Dendritic cell treated with granulocyte-macrophage colony-stimulating factor and Interleukin-4, amounts not matched to agents 40 ng/mL and 50 ng/mL, for 4 days (primary cell): ENCODE measurements at regions not wholly inside any gene's neighbourhood (a gene's known extent, or its start where the extent isn't known, plus 50 kb on each side); places are given as distances from the start of the nearest gene placed in this dataset.

ENCODE experiments used
- H3K27ac Mint-ChIP-seq: one replicate; pipeline ENCODE4 v1.8.0; 2022; ENCODE audit warnings: mild to moderate bottlenecking, mixed read lengths
- H3K27me3 Mint-ChIP-seq: one replicate; pipeline ENCODE4 v1.8.0; 2022; ENCODE audit warnings: mild to moderate bottlenecking, mixed read lengths
- H3K36me3 Mint-ChIP-seq: one replicate; pipeline ENCODE4 v1.8.0; 2022; ENCODE audit warnings: low read depth, mixed read lengths
- H3K4me1 Mint-ChIP-seq: one replicate; pipeline ENCODE4 v1.8.0; 2022; ENCODE audit warnings: low read depth, mixed read lengths
- H3K4me3 Mint-ChIP-seq: one replicate; pipeline ENCODE4 v1.8.0; 2022; ENCODE audit warnings: mild to moderate bottlenecking, moderate library complexity, mixed read lengths
- H3K9me3 Mint-ChIP-seq: one replicate; pipeline ENCODE4 v1.8.0; 2022; ENCODE audit warnings: mixed read lengths
- intact Hi-C: fragments of 100-400 bp; cut with micrococcal nuclease; formaldehyde crosslinking; loops from one replicate; pipeline ENCODE4 v1.15.0; 2022

DNA sequence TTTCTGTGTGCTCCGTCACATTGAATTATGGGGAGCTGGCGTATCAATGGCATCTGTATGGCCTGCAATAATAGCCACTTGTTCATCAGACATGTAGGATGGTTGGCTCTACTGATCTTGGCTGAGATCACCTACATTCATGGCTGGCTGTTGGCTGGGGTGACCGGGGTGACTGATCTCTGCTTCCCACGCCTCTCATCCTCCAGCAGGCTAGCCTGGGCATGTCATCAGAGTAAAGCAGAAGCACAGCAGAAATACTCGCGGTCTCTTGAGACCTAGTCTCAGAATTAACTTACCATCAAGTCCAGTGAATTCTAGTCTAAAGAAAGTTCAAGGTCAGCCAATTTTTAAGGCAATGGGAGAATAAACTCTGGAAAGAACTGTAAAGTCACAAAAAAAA lies 257.7 kb upstream of the GLI3 start:
- peaks cover 19% of the 10 kb centered on the region for H3K27me3 Mint-ChIP-seq
- H3K27ac Mint-ChIP-seq: no peak overlapping the region
- H3K9me3 Mint-ChIP-seq: no peaks in the 10 kb centered on the region
- no peaks in the 10 kb centered on the region for H3K36me3 Mint-ChIP-seq
- no peak overlapping the region for H3K4me3 Mint-ChIP-seq
- H3K4me1 Mint-ChIP-seq: no peaks in the 10 kb centered on the region
- intact Hi-C loops: no loop called here

- intact Hi-C loops: no loop called here
- Mint-ChIP-seq H3K9me3 (no peaks in the 10 kb centered on the region), H3K4me3 (no peak overlapping the region), H3K27me3 (peaks cover 19% of the 10 kb centered on the region), H3K36me3 (no peaks in the 10 kb centered on the region), H3K4me1 (no peaks in the 10 kb centered on the region), H3K27ac (no peak overlapping the region)
These were observed 257.2 kb upstream of the GLI3 start for GRCh38 chr7:42494199-42494710.

DNA sequence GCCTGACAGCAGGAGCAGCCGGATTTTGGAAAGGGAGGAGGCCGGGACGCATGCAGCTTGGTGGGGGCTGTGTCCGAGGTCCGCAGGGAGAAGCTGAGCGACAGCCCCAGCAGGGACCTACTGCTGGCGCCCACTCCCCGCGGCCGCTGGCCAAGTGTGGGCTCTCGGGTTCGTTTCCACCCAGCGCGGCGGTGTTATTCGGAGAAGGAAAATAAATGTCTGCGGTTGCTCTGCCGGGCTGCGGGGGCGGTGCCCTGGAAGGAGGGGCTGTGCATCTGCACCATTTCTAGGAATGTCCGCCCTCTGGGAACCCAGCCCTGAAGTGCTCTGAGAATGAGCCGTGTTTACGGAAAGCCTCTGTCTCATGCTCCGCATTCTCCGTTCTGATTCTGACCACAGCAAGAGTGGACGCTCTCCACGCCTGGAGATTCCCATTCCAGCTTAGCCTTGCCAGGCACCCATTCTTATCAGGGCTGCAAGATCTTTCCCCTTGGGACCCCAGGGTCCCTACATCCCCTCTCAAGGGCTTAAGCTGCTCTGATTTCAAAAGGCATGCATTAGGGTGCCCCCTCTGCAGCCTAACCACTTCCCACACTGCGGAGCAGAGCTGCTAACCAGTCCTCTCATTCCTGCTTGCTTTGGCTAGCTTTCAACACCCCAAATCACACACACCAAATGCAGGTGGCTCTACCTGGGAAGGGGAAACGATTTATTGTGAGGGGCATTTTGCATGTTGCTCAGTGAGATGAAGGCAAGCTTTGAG lies 256.6 kb upstream of the GLI3 start:
- Mint-ChIP-seq H3K27me3 (peaks cover 19% of the 10 kb centered on the region), H3K27ac (no peak overlapping the region), H3K36me3 (no peaks in the 10 kb centered on the region), H3K4me3 (no peak overlapping the region), H3K4me1 (no peaks in the 10 kb centered on the region), H3K9me3 (no peaks in the 10 kb centered on the region)
- intact Hi-C loops: no loop called here

DNA sequence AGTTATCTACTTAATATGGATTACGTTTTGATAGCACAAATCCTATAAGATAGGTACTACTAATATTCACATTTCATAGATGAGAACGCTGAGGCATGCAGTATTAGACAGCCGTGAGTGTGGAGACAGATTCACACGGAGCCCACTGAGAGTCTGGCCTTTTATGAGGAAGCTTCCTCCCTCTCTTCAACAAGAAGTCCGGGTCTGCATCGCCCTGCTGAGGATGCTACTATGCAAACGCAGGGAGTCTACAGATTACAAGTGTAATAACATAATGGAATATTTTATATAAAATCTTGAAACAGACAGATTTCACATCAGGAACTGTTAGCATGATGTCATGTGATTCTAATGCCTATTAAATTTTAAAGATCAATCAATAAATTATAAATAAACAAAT lies 255.9 kb upstream of the GLI3 start:
- H3K27me3 Mint-ChIP-seq: peaks cover 19% of the 10 kb centered on the region

GRCh38 chr7:42491106-42491505 lies 254.1 kb upstream of the GLI3 start:
- Mint-ChIP-seq H3K27ac (no peak overlapping the region), H3K4me3 (no peak overlapping the region), H3K27me3 (peaks cover 19% of the 10 kb centered on the region), H3K9me3 (no peaks in the 10 kb centered on the region), H3K36me3 (no peaks in the 10 kb centered on the region), H3K4me1 (no peaks in the 10 kb centered on the region)
- intact Hi-C loops: no loop called here

More for the DNA sequence above, 255.9 kb upstream of the GLI3 start:
- Mint-ChIP-seq H3K27ac (no peak overlapping the region), H3K4me1 (no peaks in the 10 kb centered on the region), H3K4me3 (no peak overlapping the region), H3K9me3 (no peaks in the 10 kb centered on the region), H3K36me3 (no peaks in the 10 kb centered on the region)
- intact Hi-C loops: no loop called here

DNA sequence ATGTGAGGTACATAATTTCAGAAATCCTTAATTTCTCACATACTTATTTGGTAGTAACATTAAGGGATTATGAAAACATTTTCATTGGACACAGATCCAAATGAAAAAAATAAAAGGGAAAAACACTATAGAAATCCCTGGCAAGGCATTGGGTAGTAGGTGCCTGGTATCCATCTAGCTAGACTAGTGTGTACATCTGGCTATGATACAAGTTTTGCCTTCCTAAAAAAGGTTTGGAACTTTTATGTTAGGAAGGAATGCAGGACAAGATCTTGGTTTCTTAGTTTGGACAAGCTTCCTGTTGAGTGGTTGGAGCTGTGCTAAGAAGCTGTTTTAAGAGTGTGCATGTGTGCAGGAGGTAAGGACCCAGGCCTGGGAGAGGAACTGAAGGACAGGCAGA lies 252.3 kb upstream of the GLI3 start:
- H3K27ac Mint-ChIP-seq: no peak overlapping the region
- H3K4me3 Mint-ChIP-seq: no peak overlapping the region
- H3K9me3 Mint-ChIP-seq: no peaks in the 10 kb centered on the region
- peaks cover 12% of the 10 kb centered on the region for H3K27me3 Mint-ChIP-seq
- H3K4me1 Mint-ChIP-seq: no peaks in the 10 kb centered on the region
- H3K36me3 Mint-ChIP-seq: no peaks in the 10 kb centered on the region
- intact Hi-C loops: no loop called here

GRCh38 chr7:42485301-42485766 lies 248.3 kb upstream of the GLI3 start:
- Mint-ChIP-seq H3K36me3 (no peaks in the 10 kb centered on the region), H3K27ac (no peak overlapping the region), H3K9me3 (no peaks in the 10 kb centered on the region), H3K4me1 (no peaks in the 10 kb centered on the region), H3K27me3 (no peaks in the 10 kb centered on the region), H3K4me3 (no peak overlapping the region)
- intact Hi-C loops: no loop called here

- intact Hi-C loops: no loop called here
- Mint-ChIP-seq H3K4me1 (no peaks in the 10 kb centered on the region), H3K4me3 (no peak overlapping the region), H3K9me3 (no peaks in the 10 kb centered on the region), H3K27ac (no peak overlapping the region), H3K27me3 (no peaks in the 10 kb centered on the region), H3K36me3 (no peaks in the 10 kb centered on the region)
These were observed 246.9 kb upstream of the GLI3 start for GRCh38 chr7:42483886-42484285.

DNA sequence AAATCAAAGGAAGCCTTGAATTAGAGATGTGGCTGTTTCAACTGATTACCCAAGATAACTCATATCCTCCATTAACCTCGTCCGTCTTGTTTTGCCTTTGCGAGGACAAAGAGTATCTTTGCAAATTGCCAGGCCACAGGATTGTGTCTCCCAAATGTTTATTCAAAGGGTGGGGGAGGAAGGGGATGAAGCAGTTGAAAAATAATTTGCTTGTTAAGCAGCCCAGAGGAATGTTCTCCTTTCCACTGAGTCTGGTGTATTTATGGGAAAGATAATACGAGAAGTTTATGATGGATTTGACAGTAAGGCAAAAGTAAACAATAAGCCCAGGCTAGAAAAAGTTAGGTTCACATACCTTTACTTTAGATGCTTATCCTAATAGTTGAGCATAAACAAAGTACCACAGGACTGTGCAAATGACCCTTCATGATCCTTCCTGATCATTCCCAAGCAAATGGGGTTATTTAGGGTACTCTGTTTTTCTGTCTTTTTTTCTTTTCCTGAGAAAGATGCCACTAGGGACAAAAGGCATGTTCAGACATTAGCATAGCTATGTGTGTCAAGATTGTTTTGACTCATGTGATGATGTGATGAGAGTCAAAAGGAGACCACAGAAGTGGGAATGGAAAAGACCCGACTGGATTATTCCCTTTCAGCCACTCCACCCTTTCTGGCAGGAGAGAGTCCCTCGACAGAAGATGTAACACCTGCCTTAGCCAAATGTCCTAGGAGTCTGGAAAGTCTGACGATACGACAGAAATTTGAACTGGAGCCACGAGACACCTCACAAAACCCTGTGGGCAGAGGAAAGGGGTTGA lies 243.0 kb upstream of the GLI3 start:
- H3K27ac Mint-ChIP-seq: no peak overlapping the region
- H3K9me3 Mint-ChIP-seq: peaks cover 9% of the 10 kb centered on the region
- intact Hi-C loops: no loop called here

GRCh38 chr7:42479452-42479815 lies 242.4 kb upstream of the GLI3 start:
- H3K4me3 Mint-ChIP-seq: no peak overlapping the region
- intact Hi-C loops: no loop called here
- no peak overlapping the region for H3K27ac Mint-ChIP-seq
- no peaks in the 10 kb centered on the region for H3K27me3 Mint-ChIP-seq
- no peaks in the 10 kb centered on the region for H3K36me3 Mint-ChIP-seq
- no peaks in the 10 kb centered on the region for H3K4me1 Mint-ChIP-seq
- peaks cover 9% of the 10 kb centered on the region for H3K9me3 Mint-ChIP-seq

More for the DNA sequence above, 243.0 kb upstream of the GLI3 start:
- no peaks in the 10 kb centered on the region for H3K27me3 Mint-ChIP-seq
- H3K36me3 Mint-ChIP-seq: no peaks in the 10 kb centered on the region
- no peaks in the 10 kb centered on the region for H3K4me1 Mint-ChIP-seq
- no peak overlapping the region for H3K4me3 Mint-ChIP-seq

- Mint-ChIP-seq H3K36me3 (no peaks in the 10 kb centered on the region), H3K9me3 (peaks cover 9% of the 10 kb centered on the region)
These were observed 241.7 kb upstream of the GLI3 start for GRCh38 chr7:42478717-42479116.

DNA sequence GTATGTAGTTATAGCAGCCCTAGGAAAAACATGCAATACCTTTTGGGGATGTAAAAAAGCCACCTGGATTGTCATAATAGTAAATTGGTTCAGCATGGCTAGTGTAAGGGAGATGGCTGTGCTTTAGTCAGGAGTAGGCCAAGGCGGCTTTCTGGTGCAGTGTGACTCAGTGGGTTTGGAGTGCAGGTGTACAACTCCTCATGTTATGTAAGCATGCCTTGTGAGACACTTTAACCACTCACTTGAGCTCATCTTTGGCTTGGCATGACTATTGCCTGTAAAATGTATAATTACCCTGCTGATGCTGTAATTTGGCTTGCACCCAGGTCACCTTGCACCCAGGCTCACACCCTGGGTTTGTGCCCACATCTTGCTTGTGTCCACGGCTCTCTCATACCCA lies 239.2 kb upstream of the GLI3 start:
- peaks cover 9% of the 10 kb centered on the region for H3K9me3 Mint-ChIP-seq
- no peaks in the 10 kb centered on the region for H3K36me3 Mint-ChIP-seq
- H3K27me3 Mint-ChIP-seq: no peaks in the 10 kb centered on the region
- H3K4me1 Mint-ChIP-seq: no peaks in the 10 kb centered on the region
- H3K4me3 Mint-ChIP-seq: no peak overlapping the region
- intact Hi-C loops: no loop called here
- no peak overlapping the region for H3K27ac Mint-ChIP-seq

More at GRCh38 chr7:42478717-42479116, 241.7 kb upstream of the GLI3 start:
- intact Hi-C loops: no loop called here
- Mint-ChIP-seq H3K4me1 (no peaks in the 10 kb centered on the region), H3K27ac (no peak overlapping the region), H3K4me3 (no peak overlapping the region), H3K27me3 (no peaks in the 10 kb centered on the region)

DNA sequence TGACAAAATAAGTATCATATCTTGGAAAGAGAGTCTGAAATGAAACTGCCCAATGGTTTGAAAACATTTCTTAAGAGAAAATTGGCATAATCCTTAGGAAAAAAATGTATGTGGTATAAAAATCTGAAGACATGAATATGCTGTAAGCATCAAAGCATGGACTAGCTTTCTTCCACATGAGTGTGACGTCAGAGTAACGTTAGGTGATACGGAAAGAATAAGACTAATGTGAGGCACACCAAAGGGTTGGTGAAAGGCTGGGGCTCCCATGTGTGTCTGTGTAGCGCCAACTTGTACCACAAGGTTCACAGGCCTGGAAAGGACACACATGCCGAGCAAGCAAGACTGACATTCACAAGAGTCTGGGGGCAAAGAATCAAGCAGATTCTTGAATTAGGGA lies 238.1 kb upstream of the GLI3 start:
- Mint-ChIP-seq H3K4me1 (no peaks in the 10 kb centered on the region), H3K36me3 (no peaks in the 10 kb centered on the region), H3K9me3 (peaks cover 9% of the 10 kb centered on the region), H3K27me3 (no peaks in the 10 kb centered on the region), H3K4me3 (no peak overlapping the region), H3K27ac (no peak overlapping the region)
- intact Hi-C loops: no loop called here

DNA sequence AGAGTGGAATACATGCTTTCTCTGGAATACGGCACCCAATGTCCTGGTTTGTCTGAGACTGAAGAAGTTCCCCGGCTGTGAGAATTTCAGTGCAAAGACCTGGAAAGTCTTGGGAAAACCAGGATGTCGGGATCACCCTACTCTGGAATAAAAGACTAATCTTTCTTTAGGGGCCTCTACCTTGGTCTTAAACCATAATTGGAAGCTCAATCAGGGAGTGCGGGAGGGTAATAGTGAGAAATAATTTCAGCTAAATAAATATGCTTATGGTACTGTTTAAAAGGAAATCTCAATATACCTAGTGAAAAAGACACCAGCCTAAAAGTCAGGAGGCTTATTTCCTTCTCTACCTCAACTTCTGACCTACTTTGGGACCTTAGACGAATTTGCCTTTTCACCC lies 236.1 kb upstream of the GLI3 start:
- Mint-ChIP-seq H3K27ac (no peak overlapping the region), H3K36me3 (no peaks in the 10 kb centered on the region), H3K9me3 (peaks cover 9% of the 10 kb centered on the region), H3K4me1 (no peaks in the 10 kb centered on the region), H3K27me3 (no peaks in the 10 kb centered on the region), H3K4me3 (no peak overlapping the region)
- intact Hi-C loops: no loop called here
